PFSK-1 (cell line): ENCODE measurements at regions not wholly inside any gene's neighbourhood (a gene's known extent, or its start where the extent isn't known, plus 50 kb on each side); places are given as distances from the start of the nearest gene placed in this dataset.

Source experiments
- FOXP2 ChIP-seq: optimal IDR thresholded peaks from 2 replicates; pipeline ENCODE3; 2011; ENCODE audit warnings: borderline replicate concordance, control low read depth, inconsistent platforms; ENCODE audit not compliant: insufficient read depth; ENCODE audit errors: extremely low read length, extremely low read depth
- POLR2AphosphoS5 ChIP-seq: IDR thresholded peaks from 2 replicates; pipeline ENCODE4 v1.6.1; 2012; ENCODE audit warnings: low read depth, mild to moderate bottlenecking, control low read depth, low read length, moderate library complexity
- REST ChIP-seq, 2 experiments: IDR thresholded peaks; 2 replicates each; pipeline versions ENCODE4 v1.6.1 to v1.8.0; 2011 to 2012; ENCODE audit warnings: low read depth in 2 of 2, low read length in 2 of 2, control low read depth in 1 of 2, inconsistent platforms in 1 of 2, mild to moderate bottlenecking in 1 of 2, moderate library complexity in 1 of 2; ENCODE audit not compliant: insufficient read depth in 1 of 2
- SIN3A ChIP-seq: IDR thresholded peaks from 2 replicates; pipeline ENCODE4 v1.6.1; 2012; ENCODE audit warnings: mild to moderate bottlenecking, low read length, moderate library complexity, borderline replicate concordance; ENCODE audit not compliant: insufficient read depth
- TAF1 ChIP-seq: IDR thresholded peaks from 2 replicates; pipeline ENCODE4 v1.6.1; 2012; ENCODE audit warnings: low read length, control low read depth, borderline replicate concordance; ENCODE audit not compliant: insufficient read depth

- TF ChIP-seq SIN3A (no peak), TAF1 (no peak), POLR2AphosphoS5 (no peak), REST (IDR thresholded peaks at IDR 0.05; ENCODE audit: insufficient read depth in 1 of 2, low read depth in 2 of 2, low read length in 2 of 2) (no peak), FOXP2 (no peak)
These were observed 216.7 kb upstream of the ZC3H12A start for GRCh38 chr1:37257646-37258045.

GRCh38 chr1:37258068-37258467 lies 216.3 kb upstream of the ZC3H12A start:
- TF ChIP-seq FOXP2: no peak

GRCh38 chr1:37259019-37259418 lies 215.4 kb upstream of the ZC3H12A start:
- no peak for TF ChIP-seq TAF1
- no peak for TF ChIP-seq FOXP2
- no peak for TF ChIP-seq REST (IDR thresholded peaks at IDR 0.05; ENCODE audit: insufficient read depth in 1 of 2, low read depth in 2 of 2, low read length in 2 of 2)
- TF ChIP-seq SIN3A: no peak
- TF ChIP-seq POLR2AphosphoS5: no peak

GRCh38 chr1:37261129-37261528 lies 213.3 kb upstream of the ZC3H12A start:
- TF ChIP-seq POLR2AphosphoS5 (no peak), SIN3A (no peak), TAF1 (no peak), REST (IDR thresholded peaks at IDR 0.05; ENCODE audit: insufficient read depth in 1 of 2, low read depth in 2 of 2, low read length in 2 of 2) (no peak), FOXP2 (no peak)

- no peak for TF ChIP-seq POLR2AphosphoS5
- no peak for TF ChIP-seq SIN3A
- no peak for TF ChIP-seq REST (IDR thresholded peaks at IDR 0.05; ENCODE audit: insufficient read depth in 1 of 2, low read depth in 2 of 2, low read length in 2 of 2)
- no peak for TF ChIP-seq TAF1
- TF ChIP-seq FOXP2: no peak
These were observed 211.8 kb upstream of the ZC3H12A start for GRCh38 chr1:37262439-37263170.
